MM.1S (cell line): ENCODE measurements at regions not wholly inside any gene's neighbourhood (a gene's known extent, or its start where the extent isn't known, plus 50 kb on each side); places are given as distances from the start of the nearest gene placed in this dataset.

Source experiments
- DNase-seq: peaks from one replicate; pipeline ENCODE4 v3.0.0-alpha.2; 2015
- H2AFZ ChIP-seq: fragments of 300-600 bp; sonication (generic); 2 replicates; pipeline ENCODE4 v1.6.0; 2016; ENCODE audit warnings: antibody characterized with exemption, low read length
- H3F3A ChIP-seq: fragments of 300-600 bp; sonication (generic); 2 replicates; pipeline ENCODE4 v1.6.1; 2016; ENCODE audit warnings: mild to moderate bottlenecking, antibody characterized with exemption, low read length, moderate library complexity, mixed read lengths; ENCODE audit not compliant: insufficient read depth
- H3K27ac ChIP-seq: fragments of 300-600 bp; sonication (generic); 2 replicates; pipeline ENCODE4 v1.5.1; 2016; ENCODE audit warnings: mild to moderate bottlenecking, low read length
- H3K27me3 ChIP-seq: fragments of 300-600 bp; sonication (generic); replicated peaks from 2 replicates; pipeline ENCODE4 v1.6.0; 2016; ENCODE audit warnings: low read length; ENCODE audit not compliant: insufficient read depth
- H3K36me3 ChIP-seq: fragments of 300-600 bp; sonication (generic); replicated peaks from 2 replicates; pipeline ENCODE4 v1.6.1; 2016; ENCODE audit warnings: mild to moderate bottlenecking, low read length, mixed read lengths; ENCODE audit not compliant: insufficient read depth
- H3K4me1 ChIP-seq: fragments of 300-600 bp; sonication (generic); 2 replicates; pipeline ENCODE4 v1.6.1; 2016; ENCODE audit warnings: low read length, mixed read lengths
- H3K4me2 ChIP-seq: fragments of 300-600 bp; sonication (generic); 2 replicates; pipeline ENCODE4 v1.6.0; 2016; ENCODE audit warnings: low read depth, low read length
- H3K4me3 ChIP-seq: fragments of 300-600 bp; sonication (generic); 2 replicates; pipeline ENCODE4 v1.5.1; 2016; ENCODE audit warnings: low read length, mixed read lengths
- H3K79me2 ChIP-seq: fragments of 300-600 bp; sonication (generic); 2 replicates; pipeline ENCODE4 v1.6.1; 2016; ENCODE audit warnings: mixed run types, low read length, mixed read lengths
- H3K9ac ChIP-seq: fragments of 300-600 bp; sonication (generic); 2 replicates; pipeline ENCODE4 v1.6.1; 2016; ENCODE audit warnings: low read length, mixed read lengths
- H3K9me2 ChIP-seq: fragments of 300-600 bp; sonication (generic); replicated peaks from 2 replicates; pipeline ENCODE4 v1.6.1; 2016; ENCODE audit warnings: mild to moderate bottlenecking, low read length, mixed read lengths; ENCODE audit not compliant: insufficient read depth
- H3K9me3 ChIP-seq: fragments of 300-600 bp; sonication (generic); replicated peaks from 2 replicates; pipeline ENCODE4 v1.6.1; 2016; ENCODE audit warnings: mild to moderate bottlenecking, low read length, mixed read lengths; ENCODE audit not compliant: insufficient read depth
- H4K20me1 ChIP-seq: fragments of 300-600 bp; sonication (generic); 2 replicates; pipeline ENCODE4 v1.6.1; 2016; ENCODE audit warnings: mild to moderate bottlenecking, low read length, moderate library complexity, mixed read lengths; ENCODE audit not compliant: insufficient read depth
- CTCF ChIP-seq: fragments of 300-600 bp; sonication (generic); IDR thresholded peaks from 2 replicates; pipeline ENCODE4 v1.5.1; 2016; ENCODE audit warnings: antibody characterized with exemption, low read length, mixed read lengths
- EZH2 ChIP-seq: fragments of 300-600 bp; sonication (generic); optimal IDR thresholded peaks from 2 replicates; pipeline ENCODE3; 2017; ENCODE audit warnings: low read depth, mild to moderate bottlenecking, antibody characterized with exemption, low read length, mixed read lengths
- EZH2phosphoT487 ChIP-seq: fragments of 300-600 bp; sonication (generic); IDR thresholded peaks from 2 replicates; pipeline ENCODE4 v1.6.1; 2018; ENCODE audit warnings: antibody characterized with exemption, low read length

- Histone ChIP-seq H3K27ac (no peak overlapping the region), H3K27me3 (no peaks in the 10 kb centered on the region), H3K4me2 (no peak overlapping the region), H3F3A (no peaks in the 10 kb centered on the region), H3K4me3 (no peak overlapping the region), H3K9me2 (no peaks in the 10 kb centered on the region; the same call in 1 of the 2 replicates), H3K4me1 (no peaks in the 10 kb centered on the region), H3K9ac (no peak overlapping the region), H3K36me3 (no peaks in the 10 kb centered on the region), H3K9me3 (no peaks in the 10 kb centered on the region), H2AFZ (no peak overlapping the region), H3K79me2 (no peaks in the 10 kb centered on the region), H4K20me1 (no peaks in the 10 kb centered on the region)
- no peak for DNase-seq
- no peak for TF ChIP-seq EZH2phosphoT487
- TF ChIP-seq EZH2 = no peak
- TF ChIP-seq CTCF = no peak
These were observed 153.7 kb downstream of the C7orf25 start for GRCh38 chr7:42758124-42758523.

GRCh38 chr7:42756841-42757240, 155.0 kb downstream of the C7orf25 start:
- H3K27ac ChIP-seq = no peak overlapping the region
- no peaks in the 10 kb centered on the region for H4K20me1 ChIP-seq
- H3K36me3 ChIP-seq = no peaks in the 10 kb centered on the region
- no peaks in the 10 kb centered on the region for H3F3A ChIP-seq
- H2AFZ ChIP-seq = no peak overlapping the region
- H3K9me2 ChIP-seq = no peaks in the 10 kb centered on the region; the same call in 1 of the 2 replicates
- no peaks in the 10 kb centered on the region for H3K4me1 ChIP-seq
- no peaks in the 10 kb centered on the region for H3K27me3 ChIP-seq
- H3K4me3 ChIP-seq = no peak overlapping the region
- no peaks in the 10 kb centered on the region for H3K9me3 ChIP-seq
- DNase-seq = no peak
- H3K4me2 ChIP-seq = no peak overlapping the region
- no peak overlapping the region for H3K9ac ChIP-seq
- TF ChIP-seq EZH2phosphoT487 = no peak
- no peak for TF ChIP-seq CTCF
- no peak for TF ChIP-seq EZH2
- H3K79me2 ChIP-seq = no peaks in the 10 kb centered on the region

GRCh38 chr7:42753811-42754363, 158.0 kb downstream of the C7orf25 start:
- no peaks in the 10 kb centered on the region for H3K36me3 ChIP-seq
- no peaks in the 10 kb centered on the region for H3K9me3 ChIP-seq
- H3K4me3 ChIP-seq = no peak overlapping the region
- no peaks in the 10 kb centered on the region for H4K20me1 ChIP-seq
- no peak overlapping the region for H3K9ac ChIP-seq
- no peaks in the 10 kb centered on the region for H3K9me2 ChIP-seq
- no peaks in the 10 kb centered on the region for H3K79me2 ChIP-seq
- no peak overlapping the region for H3K27ac ChIP-seq
- no peak overlapping the region for H3K4me2 ChIP-seq
- no peaks in the 10 kb centered on the region for H3K27me3 ChIP-seq
- no peaks in the 10 kb centered on the region for H3K4me1 ChIP-seq
- DNase-seq = no peak
- no peak overlapping the region for H2AFZ ChIP-seq
- TF ChIP-seq EZH2 (no peak), EZH2phosphoT487 (no peak), CTCF (no peak)
- H3F3A ChIP-seq = no peaks in the 10 kb centered on the region
